ENCODE measurements at regions not wholly inside any gene's neighbourhood (a gene's known extent, or its start where the extent isn't known, plus 50 kb on each side); places are given as distances from the start of the nearest gene placed in this dataset.
"Not testable (repeated sequence)": the region's sequence is repeated elsewhere in the genome, so short reads cannot be mapped to it uniquely, and the experiment has no call there.

DNA sequence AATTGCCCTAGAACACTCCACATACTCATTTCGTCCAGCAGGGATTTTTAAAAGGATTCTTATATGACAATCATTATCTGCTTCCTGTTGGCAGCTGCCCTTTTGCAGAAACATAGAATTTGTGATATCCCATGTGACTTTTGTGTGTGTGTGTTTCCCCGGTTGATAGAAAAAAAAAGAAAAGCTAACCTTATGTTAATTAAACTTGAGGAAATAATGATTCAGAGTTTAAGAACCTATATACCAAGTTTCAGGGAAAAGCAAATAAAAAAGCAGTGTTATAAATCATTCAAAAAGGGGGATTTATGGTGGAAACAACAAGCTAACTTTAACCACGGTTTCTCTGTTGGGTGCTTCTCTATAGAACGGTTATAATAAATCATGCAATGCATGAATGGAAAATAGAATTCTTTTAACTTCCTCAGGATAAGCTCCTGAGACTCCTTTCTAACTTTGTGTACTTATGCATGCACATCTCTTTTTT, 826.9 kb upstream of the EYS start:
- no peak for DNase-seq

GRCh38 chr6:66526061-66526460, 819.0 kb upstream of the EYS start:
- DNase-seq, result no peak

GRCh38 chr6:66522864-66523263, 815.8 kb upstream of the EYS start:
- DNase-seq, result no peak

DNA sequence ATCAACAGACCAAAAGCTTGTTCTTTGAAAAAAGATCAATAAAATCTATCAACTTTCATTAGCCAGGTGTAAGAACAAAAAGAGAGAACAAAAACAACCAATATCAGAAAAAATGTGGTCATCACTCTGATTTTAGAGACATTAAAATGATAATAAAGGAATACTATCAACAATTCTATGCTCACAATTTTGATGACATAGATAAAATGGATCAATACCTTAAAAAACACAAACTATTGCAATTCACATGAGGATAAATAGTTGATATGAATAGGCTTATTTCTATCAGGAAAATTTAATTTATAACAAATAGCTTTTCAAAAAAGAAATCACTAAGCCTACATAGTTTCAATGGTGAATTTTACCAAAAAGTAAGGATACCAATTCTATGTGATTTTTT, 809.4 kb upstream of the EYS start:
- DNase-seq, result no peak

- DNase-seq, result no peak
These were observed 801.4 kb upstream of the EYS start for GRCh38 chr6:66508433-66508832.

GRCh38 chr6:66499851-66500250, 792.8 kb upstream of the EYS start:
- DNase-seq, result no peak

DNA sequence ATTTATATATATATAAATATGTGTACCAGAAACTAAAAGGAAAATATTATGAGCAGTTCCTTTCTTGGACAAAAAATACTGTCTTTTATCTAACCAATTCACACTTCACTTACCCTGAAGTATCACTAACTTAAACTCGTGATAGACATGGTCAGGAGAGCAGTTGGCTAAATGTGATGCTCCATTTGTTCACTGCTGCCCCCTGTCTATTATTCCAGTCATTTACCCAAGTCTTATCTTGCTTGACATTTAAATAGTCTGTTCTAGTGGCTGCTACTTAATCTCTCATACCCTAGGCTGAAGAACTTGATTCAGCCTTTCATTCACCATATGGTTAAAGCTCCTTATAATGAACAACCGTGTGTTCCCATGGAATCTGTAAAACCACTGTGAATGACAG, 789.6 kb upstream of the EYS start:
- DNase-seq, result no peak

DNA sequence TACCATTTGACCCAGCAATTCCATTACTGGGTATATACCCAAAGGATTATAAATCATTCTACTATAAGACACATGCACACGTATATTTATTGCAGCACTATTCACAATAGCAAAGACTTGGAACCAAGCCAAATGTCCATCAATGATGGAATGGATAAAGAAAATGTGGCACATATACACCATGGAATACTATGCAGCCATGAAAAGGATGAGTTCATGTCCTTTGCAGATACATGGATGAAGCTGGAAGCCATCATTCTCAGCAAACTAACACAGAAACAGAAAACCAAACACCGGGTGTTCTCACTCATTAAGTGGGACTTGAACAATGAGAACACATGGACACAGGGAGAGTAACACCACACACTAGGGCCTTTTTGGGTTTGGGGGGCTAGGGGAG, 787.6 kb upstream of the EYS start:
- DNase-seq, result not testable (repeated sequence)

DNA sequence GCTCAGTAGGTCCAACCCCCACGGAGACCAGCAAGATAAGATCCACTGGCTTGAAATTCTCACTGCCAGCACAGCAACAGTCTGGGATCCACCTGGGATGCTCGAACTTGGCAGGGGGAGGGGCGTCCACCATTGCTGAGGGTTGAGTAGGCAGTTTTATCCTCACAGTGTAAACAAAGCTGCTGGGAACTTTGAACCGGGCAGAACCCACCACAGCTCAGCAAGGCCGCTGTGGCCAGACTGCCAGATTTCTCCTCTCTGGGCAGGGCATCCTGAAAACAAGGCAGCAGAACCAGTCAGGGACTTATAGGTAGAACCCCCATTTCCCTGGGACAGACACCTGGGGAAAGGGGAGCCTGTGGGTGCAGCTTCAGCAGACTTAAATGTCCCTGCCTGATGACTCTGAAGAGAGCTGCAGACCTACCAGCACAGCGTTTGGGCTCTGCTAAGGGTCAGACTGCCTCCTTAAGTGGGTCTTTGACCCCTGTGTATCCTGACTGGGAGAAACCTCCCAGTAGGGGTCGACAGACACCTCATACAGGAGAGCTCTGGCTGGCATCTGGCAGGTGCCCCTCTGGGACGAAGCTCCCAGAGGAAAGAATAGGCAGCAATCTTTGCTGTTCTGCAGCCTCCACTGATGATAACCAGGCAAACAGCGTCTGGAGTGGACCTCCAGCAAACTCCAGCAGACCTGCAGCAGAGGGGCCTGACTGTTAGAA, 782.4 kb upstream of the EYS start:
- DNase-seq, result no peak

DNA sequence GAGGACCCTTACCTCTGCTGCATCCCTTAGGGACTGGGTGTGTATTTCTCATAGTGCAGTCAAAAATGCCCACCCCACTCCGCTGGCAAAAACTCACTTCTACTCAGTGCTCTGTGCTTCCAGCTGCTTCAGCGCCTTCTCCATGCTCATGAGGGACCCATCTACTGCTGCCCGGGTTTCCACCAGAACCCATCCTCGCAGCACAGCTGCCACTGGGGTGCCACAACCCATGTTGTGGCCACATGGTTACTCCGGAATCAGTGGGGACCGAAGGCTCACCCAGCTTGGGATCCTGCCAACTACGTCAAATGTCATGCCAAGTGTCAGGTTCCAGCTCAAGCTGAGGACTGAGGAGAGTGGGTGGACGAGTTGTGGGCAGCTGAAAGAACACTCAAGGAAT, 774.2 kb upstream of the EYS start:
- DNase-seq, result no peak

DNA sequence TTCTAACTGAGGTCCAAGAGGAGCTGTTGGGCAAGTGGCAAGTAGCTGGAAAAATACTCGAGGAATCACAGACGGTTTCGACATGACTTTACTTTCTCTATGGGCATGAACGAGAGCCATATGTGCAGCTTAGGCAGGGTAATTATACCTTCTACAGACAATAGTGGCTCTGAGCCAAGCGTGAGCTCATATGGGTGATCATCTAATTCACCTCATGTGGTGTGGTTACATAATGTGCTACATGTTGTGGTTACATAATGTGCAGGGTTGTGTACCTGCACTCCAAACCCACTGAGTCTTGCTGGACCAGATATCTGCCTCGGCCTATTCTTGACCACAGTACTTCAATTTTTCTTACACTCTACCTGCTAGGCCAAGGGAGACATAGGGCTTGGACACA, 771.7 kb upstream of the EYS start:
- DNase-seq, result no peak

GRCh38 chr6:66435321-66435720, 728.3 kb upstream of the EYS start:
- no peak for DNase-seq

DNA sequence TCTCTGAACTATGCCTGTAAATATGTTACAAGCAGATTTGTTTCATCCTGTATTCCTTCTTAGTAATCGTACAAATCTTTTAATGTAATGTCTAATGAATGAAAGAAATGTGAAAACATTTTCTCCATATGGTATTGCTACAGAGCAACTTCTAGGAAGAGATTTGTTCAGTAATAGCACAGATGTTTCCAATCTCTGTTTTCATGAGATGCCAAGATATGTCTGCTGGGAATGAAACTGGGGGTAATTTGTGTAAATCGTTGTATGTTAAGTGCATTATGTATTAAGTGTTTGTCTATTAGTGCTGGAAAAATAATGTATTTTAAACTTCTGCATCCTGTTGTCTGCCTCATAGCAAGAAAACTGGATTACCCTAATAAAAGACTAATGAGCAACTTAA, 722.2 kb upstream of the EYS start:
- no peak for DNase-seq

GRCh38 chr6:66423047-66423446, 716.0 kb upstream of the EYS start:
- no peak for DNase-seq

GRCh38 chr6:66421570-66421969, 714.5 kb upstream of the EYS start:
- DNase-seq, result no peak

- no peak for DNase-seq
These were observed 711.9 kb upstream of the EYS start for GRCh38 chr6:66418906-66419305.

- DNase-seq, result no peak
These were observed 696.9 kb upstream of the EYS start for GRCh38 chr6:66403966-66404365.

DNA sequence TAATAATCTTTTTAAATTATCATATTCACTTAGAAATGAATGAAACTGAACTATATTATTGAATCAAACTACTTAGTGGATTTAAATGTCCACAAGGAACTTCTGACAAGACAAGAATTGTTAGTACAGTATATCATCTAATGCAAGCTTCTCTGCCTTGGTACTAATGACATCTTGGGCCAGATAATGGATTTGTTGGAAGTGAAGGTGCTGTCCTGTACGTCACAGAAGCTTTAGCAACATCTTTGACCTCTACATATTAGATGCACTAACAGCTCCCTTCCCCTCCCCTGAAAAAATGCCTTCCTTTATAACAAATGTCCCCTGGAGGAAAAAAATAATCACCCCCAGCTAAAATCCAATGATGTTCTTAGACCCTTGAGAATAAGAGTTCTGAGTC, 695.8 kb upstream of the EYS start:
- no peak for DNase-seq

GRCh38 chr6:66396549-66396948, 689.5 kb upstream of the EYS start:
- DNase-seq, result no peak

GRCh38 chr6:66396145-66396544, 689.1 kb upstream of the EYS start:
- no peak for DNase-seq

DNA sequence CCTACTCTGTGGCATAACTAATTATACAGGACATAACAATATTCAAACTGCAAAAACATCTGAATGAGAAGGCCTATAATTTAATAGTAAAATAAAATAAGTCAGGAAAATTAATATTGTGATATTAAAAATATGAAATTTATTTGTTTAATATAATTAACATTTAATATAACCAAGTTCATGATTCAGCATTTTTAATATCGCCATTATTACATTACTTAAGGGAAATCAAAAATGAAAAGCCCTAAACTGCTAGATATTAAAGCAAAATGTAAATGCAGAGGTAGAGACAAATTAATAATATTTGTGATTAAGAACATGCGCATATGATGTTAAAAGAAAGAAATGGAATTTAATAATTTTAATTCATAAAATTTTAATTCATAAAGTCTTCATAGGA, 683.4 kb upstream of the EYS start:
- no peak for DNase-seq

DNA sequence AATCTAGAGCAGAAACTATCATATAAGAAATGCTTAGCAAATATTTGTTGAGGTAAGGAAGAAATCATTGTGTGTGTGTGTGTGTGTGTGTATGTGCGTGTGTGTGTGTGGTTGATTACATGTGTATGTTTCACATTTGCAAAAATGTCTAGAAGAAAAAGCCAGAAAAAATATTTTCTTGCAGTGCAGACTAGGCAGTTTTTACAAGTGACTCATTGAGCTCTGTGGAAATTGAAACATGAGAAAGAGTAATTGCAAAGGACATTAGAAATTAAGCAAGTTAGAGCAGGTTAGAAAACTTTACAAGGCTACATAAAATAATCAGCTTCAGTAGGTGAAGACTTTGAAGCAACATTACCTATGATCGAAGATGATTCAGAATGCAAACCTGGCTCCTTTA, 669.0 kb upstream of the EYS start:
- no peak for DNase-seq

- DNase-seq, result no peak
These were observed 662.4 kb upstream of the EYS start for GRCh38 chr6:66369407-66369806.

- DNase-seq, result no peak
These were observed 655.9 kb upstream of the EYS start for GRCh38 chr6:66362888-66363287.

DNA sequence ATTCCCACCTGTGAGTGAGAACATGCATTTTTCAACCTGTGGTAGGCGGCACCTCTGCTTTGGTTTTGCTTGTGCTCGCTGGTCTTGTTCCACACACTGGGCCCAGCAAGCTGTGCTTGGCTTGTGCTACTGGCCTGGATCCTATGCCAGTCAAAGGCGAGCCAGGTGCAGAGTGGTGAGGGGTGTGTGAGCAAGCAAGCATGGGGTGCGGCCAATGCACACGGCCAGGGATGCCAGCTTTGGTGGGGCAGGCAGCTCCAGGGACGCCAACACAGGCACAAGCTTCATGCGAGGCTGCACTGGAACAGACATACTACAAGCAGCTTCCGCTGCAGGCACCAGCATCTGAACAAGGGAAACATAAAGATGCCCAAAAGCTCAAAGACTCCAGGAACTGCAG, 654.9 kb upstream of the EYS start:
- DNase-seq, result peak in 1 of 14 donors; percentile 1

Measured in C1 segment of cervical spinal cord (tissue), 14 donors.